ENCODE measurements at regions not wholly inside any gene's neighbourhood (a gene's known extent, or its start where the extent isn't known, plus 50 kb on each side); places are given as distances from the start of the nearest gene placed in this dataset.

DNA sequence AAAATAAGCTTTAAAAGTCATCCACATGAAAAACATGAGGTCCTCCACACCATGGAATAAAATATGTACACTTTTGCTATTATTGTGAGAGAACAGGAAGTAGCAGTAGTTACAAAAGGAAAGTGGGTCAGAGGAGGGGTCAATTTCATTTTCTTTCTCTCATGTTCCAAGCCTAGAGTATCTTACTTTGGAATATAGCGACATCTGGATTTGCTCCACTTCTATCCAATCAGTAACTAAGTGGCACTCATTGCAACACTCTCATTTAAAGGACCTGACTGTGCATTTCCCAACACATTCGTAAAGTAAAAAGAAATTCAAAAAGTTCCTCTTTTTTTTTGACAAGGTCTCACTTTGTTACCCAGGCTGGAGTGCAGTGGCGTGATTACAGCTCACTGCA, 637.3 kb downstream of the TUSC7 start:
- TF ChIP-seq EZH2 (IDR thresholded peaks at IDR 0.05; ENCODE audit: insufficient read depth, poor library complexity, severe bottlenecking) (no peak), EZH2phosphoT487 (IDR thresholded peaks at IDR 0.05; ENCODE audit: insufficient read depth, low read depth) (no peak)

Measured in GM23248 (cell line).